ENCODE measurements at regions not wholly inside any gene's neighbourhood (a gene's known extent, or its start where the extent isn't known, plus 50 kb on each side); places are given as distances from the start of the nearest gene placed in this dataset.

GRCh38 chr10:8229153-8229552 is 174.7 kb downstream of the GATA3 start:
- no peaks in the 10 kb centered on the region for H3K27me3 ChIP-seq (ENCODE audit: control insufficient read depth, insufficient read depth, low read length)
- DNase-seq, result no peak
- H3K4me3 ChIP-seq (ENCODE audit: insufficient read depth, low read depth, low read length), result no peak overlapping the region
- H3K36me3 ChIP-seq (replicated peaks; ENCODE audit: control insufficient read depth, insufficient read depth, low read length), result no peaks in the 10 kb centered on the region

GRCh38 chr10:8230902-8231301 is 176.4 kb downstream of the GATA3 start:
- H3K4me3 ChIP-seq (ENCODE audit: insufficient read depth, low read depth, low read length), result no peak overlapping the region
- DNase-seq, result no peak
- H3K27me3 ChIP-seq (ENCODE audit: control insufficient read depth, insufficient read depth, low read length), result no peaks in the 10 kb centered on the region
- H3K36me3 ChIP-seq (replicated peaks; ENCODE audit: control insufficient read depth, insufficient read depth, low read length), result no peaks in the 10 kb centered on the region

DNA sequence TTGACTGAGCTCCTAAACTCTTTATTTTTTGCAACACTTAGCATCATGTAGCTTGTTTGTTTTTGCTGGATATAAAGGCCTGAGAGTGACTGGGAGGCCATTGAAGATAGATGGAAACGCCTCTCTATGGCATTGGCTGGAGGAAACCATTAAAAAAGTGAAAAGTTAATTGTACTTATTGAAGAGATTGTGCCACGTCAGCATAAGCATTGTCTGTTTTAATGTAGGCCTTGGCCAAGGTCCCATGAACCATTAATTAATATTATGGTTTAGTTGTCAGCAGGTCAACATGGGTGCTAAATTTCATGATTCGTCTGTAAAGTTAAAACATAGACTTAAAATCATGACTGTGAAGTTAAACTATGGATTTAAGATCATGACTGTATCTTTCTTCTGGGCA is 178.6 kb downstream of the GATA3 start:
- Histone ChIP-seq H3K4me3 (ENCODE audit: insufficient read depth, low read depth, low read length) (no peak overlapping the region), H3K36me3 (replicated peaks; ENCODE audit: control insufficient read depth, insufficient read depth, low read length) (no peaks in the 10 kb centered on the region), H3K27me3 (ENCODE audit: control insufficient read depth, insufficient read depth, low read length) (no peaks in the 10 kb centered on the region)
- DNase-seq, result no peak

DNA sequence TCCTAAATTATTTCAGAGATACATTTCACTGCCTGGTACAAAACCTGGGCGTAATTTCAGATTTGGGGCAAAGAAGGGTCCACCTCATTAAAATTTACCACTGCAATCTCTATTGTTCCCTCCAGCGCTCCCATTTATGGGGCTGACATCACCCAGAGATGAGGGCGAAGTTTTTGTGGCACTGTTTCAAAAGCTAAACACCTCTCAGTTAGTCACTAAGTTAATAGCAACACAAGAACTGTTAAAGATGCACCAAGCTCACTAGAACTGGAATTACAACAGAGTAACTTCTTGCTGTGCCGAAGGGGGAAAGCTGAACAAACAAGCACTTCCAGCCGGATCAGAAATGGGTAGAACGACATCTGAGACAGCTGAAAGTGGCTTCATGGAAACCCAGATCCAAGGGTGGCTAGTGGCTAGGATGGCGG is 179.4 kb downstream of the GATA3 start:
- no peak for DNase-seq
- no peaks in the 10 kb centered on the region for H3K36me3 ChIP-seq (replicated peaks; ENCODE audit: control insufficient read depth, insufficient read depth, low read length)
- no peak overlapping the region for H3K4me3 ChIP-seq (ENCODE audit: insufficient read depth, low read depth, low read length)
- H3K27me3 ChIP-seq (ENCODE audit: control insufficient read depth, insufficient read depth, low read length), result no peaks in the 10 kb centered on the region

GRCh38 chr10:8235253-8236027 is 181.0 kb downstream of the GATA3 start:
- no peak overlapping the region for H3K4me3 ChIP-seq (ENCODE audit: insufficient read depth, low read depth, low read length)
- H3K36me3 ChIP-seq (replicated peaks; ENCODE audit: control insufficient read depth, insufficient read depth, low read length), result no peaks in the 10 kb centered on the region
- DNase-seq, result peak; percentile 57
- H3K27me3 ChIP-seq (ENCODE audit: control insufficient read depth, insufficient read depth, low read length), result no peaks in the 10 kb centered on the region

DNA sequence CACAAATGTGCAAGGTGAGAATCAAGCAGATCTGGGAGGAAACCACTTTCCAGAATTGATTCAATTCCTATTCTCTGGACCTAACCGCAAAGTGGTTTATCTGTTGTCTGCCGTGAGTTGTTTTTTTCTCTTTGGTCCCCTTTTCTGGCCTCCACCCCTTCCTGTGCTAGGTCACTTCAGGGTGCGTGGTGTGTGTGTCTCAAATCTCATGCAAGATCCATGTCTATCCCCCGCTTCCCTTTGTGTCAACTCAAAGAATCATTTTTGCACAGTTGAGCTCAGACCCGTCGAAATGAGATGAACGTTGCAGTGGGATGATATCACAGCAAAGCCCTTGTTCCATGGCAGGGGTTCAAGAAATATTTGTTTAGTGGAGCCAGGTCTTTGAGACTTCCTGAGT is 184.5 kb downstream of the GATA3 start:
- H3K27me3 ChIP-seq (ENCODE audit: control insufficient read depth, insufficient read depth, low read length), result no peaks in the 10 kb centered on the region
- H3K36me3 ChIP-seq (replicated peaks; ENCODE audit: control insufficient read depth, insufficient read depth, low read length), result no peaks in the 10 kb centered on the region
- DNase-seq, result no peak
- H3K4me3 ChIP-seq (ENCODE audit: insufficient read depth, low read depth, low read length), result no peak overlapping the region

DNA sequence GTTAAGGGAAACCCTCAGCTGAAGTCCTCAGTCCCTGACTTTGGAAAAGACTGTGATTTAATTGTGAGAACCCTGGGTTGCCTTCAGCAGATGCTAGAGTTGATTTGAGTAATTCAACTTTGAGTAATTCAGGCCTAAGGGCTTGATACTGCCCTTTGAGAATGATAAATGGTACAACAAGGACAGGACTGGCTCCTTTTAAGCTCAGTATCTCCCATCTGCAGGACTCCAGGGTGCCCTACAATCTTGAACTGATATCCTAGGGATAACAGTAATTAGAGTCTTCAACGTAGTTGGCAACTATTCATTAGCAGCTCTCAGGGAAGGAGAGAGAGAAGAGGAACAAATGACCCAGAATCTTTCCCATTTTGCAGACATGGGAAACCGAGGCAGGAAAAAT is 186.4 kb downstream of the GATA3 start:
- Histone ChIP-seq H3K27me3 (ENCODE audit: control insufficient read depth, insufficient read depth, low read length) (no peaks in the 10 kb centered on the region), H3K36me3 (replicated peaks; ENCODE audit: control insufficient read depth, insufficient read depth, low read length) (no peaks in the 10 kb centered on the region), H3K4me3 (ENCODE audit: insufficient read depth, low read depth, low read length) (no peak overlapping the region)
- no peak for DNase-seq

DNA sequence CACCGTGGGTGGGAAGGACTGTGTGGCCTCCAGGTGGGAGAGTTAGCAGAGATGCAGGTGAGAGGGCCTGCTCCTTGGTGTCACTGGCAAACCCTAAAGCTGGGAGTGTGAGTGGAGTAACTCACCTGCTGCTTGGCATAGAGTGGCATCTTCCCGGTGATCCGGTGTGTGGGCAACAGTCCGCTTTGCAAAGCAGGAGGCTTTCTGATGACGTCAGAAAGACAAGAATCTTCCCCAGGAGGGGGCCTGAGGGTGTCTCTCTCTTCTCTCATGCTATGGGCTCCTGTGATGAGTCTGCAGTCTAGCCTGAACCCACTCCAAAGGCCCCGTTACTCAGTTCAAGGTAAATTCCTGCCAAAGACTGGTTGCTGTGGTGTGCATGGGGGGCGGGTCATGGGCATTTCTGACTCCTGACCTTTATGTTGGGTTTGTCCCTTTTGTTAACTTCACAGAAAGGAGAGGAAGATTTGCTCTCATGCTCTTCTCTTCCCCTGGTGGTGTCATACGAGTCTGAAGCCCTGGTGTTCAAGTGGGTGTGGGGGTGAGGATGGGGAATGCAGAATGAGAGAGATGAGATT is 187.9 kb downstream of the GATA3 start:
- Histone ChIP-seq H3K27me3 (ENCODE audit: control insufficient read depth, insufficient read depth, low read length) (no peaks in the 10 kb centered on the region), H3K36me3 (replicated peaks; ENCODE audit: control insufficient read depth, insufficient read depth, low read length) (no peaks in the 10 kb centered on the region), H3K4me3 (ENCODE audit: insufficient read depth, low read depth, low read length) (no peak overlapping the region)
- no peak for DNase-seq

DNA sequence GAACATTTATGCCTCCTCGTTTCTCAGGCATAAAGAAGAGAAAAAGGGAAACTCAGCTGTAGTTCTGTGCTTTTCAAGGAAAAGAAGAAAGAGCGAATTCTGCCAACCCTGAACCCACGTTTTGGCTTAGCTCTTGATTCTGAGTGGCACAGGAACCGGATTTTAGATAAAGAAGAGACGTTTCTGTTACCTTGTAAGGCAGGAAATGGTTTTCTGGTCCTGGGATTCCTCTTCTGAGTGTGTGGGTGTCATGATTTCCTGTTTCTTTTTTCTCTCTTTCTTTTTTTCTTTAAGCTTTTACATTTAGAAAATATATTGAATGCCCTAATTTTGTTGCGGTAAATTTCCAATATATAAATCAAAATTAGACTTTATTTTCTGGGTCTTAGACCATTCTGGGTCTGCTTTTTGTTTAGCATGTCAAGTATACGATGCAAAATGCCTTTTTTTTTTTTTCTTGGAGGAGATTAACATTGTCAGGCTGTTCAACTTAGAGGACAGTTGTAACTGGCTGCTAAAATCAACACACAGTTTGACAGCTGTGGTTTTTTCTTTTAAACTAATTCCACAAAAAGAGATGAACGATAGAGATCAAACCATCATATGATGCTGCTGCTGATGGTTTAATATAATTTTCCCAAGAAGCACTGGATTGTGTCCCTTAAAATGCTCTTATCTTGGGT is 190.8 kb downstream of the GATA3 start:
- Histone ChIP-seq H3K27me3 (ENCODE audit: control insufficient read depth, insufficient read depth, low read length) (no peaks in the 10 kb centered on the region), H3K36me3 (replicated peaks; ENCODE audit: control insufficient read depth, insufficient read depth, low read length) (no peaks in the 10 kb centered on the region), H3K4me3 (ENCODE audit: insufficient read depth, low read depth, low read length) (no peak overlapping the region)
- DNase-seq, result no peak

GRCh38 chr10:8245814-8246142 is 191.3 kb downstream of the GATA3 start:
- no peak for DNase-seq
- Histone ChIP-seq H3K36me3 (replicated peaks; ENCODE audit: control insufficient read depth, insufficient read depth, low read length) (no peaks in the 10 kb centered on the region), H3K27me3 (ENCODE audit: control insufficient read depth, insufficient read depth, low read length) (no peaks in the 10 kb centered on the region), H3K4me3 (ENCODE audit: insufficient read depth, low read depth, low read length) (no peak overlapping the region)

- no peaks in the 10 kb centered on the region for H3K27me3 ChIP-seq (ENCODE audit: control insufficient read depth, insufficient read depth, low read length)
- no peaks in the 10 kb centered on the region for H3K36me3 ChIP-seq (replicated peaks; ENCODE audit: control insufficient read depth, insufficient read depth, low read length)
- H3K4me3 ChIP-seq (ENCODE audit: insufficient read depth, low read depth, low read length), result no peak overlapping the region
- no peak for DNase-seq
Measured at GRCh38 chr10:8246548-8246947, 192.1 kb downstream of the GATA3 start.

GRCh38 chr10:8247191-8247590 is 192.7 kb downstream of the GATA3 start:
- no peak for DNase-seq
- H3K36me3 ChIP-seq (replicated peaks; ENCODE audit: control insufficient read depth, insufficient read depth, low read length), result no peaks in the 10 kb centered on the region
- H3K27me3 ChIP-seq (ENCODE audit: control insufficient read depth, insufficient read depth, low read length), result no peaks in the 10 kb centered on the region
- H3K4me3 ChIP-seq (ENCODE audit: insufficient read depth, low read depth, low read length), result no peak overlapping the region

GRCh38 chr10:8248868-8249267 is 194.4 kb downstream of the GATA3 start:
- no peaks in the 10 kb centered on the region for H3K27me3 ChIP-seq (ENCODE audit: control insufficient read depth, insufficient read depth, low read length)
- no peak overlapping the region for H3K4me3 ChIP-seq (ENCODE audit: insufficient read depth, low read depth, low read length)
- DNase-seq, result no peak
- no peaks in the 10 kb centered on the region for H3K36me3 ChIP-seq (replicated peaks; ENCODE audit: control insufficient read depth, insufficient read depth, low read length)

GRCh38 chr10:8254350-8254749 is 199.9 kb downstream of the GATA3 start:
- no peak for DNase-seq
- no peaks in the 10 kb centered on the region for H3K27me3 ChIP-seq (ENCODE audit: control insufficient read depth, insufficient read depth, low read length)
- H3K4me3 ChIP-seq (ENCODE audit: insufficient read depth, low read depth, low read length), result no peak overlapping the region
- H3K36me3 ChIP-seq (replicated peaks; ENCODE audit: control insufficient read depth, insufficient read depth, low read length), result no peaks in the 10 kb centered on the region

DNA sequence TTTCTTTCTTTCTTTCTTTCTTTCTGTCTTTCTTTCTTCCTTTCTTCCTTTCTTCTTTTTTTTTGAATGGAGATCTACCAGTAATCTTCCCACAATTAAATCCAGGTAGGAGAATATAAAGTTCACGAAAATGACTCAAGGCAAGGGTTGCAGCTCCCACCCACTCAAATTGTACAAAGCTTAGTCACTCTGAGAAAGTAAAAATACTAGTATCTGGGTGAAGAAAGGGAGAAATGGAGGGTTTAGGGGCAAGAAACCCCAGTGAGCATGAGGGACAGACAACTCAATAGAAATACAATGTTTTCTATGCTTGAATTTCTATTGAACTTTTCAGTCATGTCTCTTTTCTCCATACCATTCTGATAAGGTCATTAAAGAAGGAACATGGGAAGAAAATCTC is 200.8 kb downstream of the GATA3 start:
- H3K36me3 ChIP-seq (replicated peaks; ENCODE audit: control insufficient read depth, insufficient read depth, low read length), result no peaks in the 10 kb centered on the region
- DNase-seq, result no peak
- no peak overlapping the region for H3K4me3 ChIP-seq (ENCODE audit: insufficient read depth, low read depth, low read length)
- no peaks in the 10 kb centered on the region for H3K27me3 ChIP-seq (ENCODE audit: control insufficient read depth, insufficient read depth, low read length)
